BE2C (cell line): ENCODE measurements at regions not wholly inside any gene's neighbourhood (a gene's known extent, or its start where the extent isn't known, plus 50 kb on each side); places are given as distances from the start of the nearest gene placed in this dataset.

Source experiments
- DNase-seq: peaks from one replicate; pipeline ENCODE4 v3.0.0-alpha.2; 2020
- H3K27me3 ChIP-seq: fragments of 250-450 bp; sonication (Bioruptor Pico); 2 replicates; pipeline ENCODE4 v1.5.1; 2020; ENCODE audit warnings: mild to moderate bottlenecking
- H3K36me3 ChIP-seq: fragments of 250-450 bp; sonication (Bioruptor Pico); 2 replicates; pipeline ENCODE4 v1.5.1; 2020; ENCODE audit warnings: mild to moderate bottlenecking
- H3K4me1 ChIP-seq: fragments of 250-450 bp; sonication (Bioruptor Pico); 2 replicates; pipeline ENCODE4 v1.5.1; 2020
- H3K4me3 ChIP-seq: 2 replicates; pipeline ENCODE4 v1.5.1; 2011; ENCODE audit warnings: low read depth, low read length
- H3K9me3 ChIP-seq: fragments of 250-450 bp; sonication (Bioruptor Pico); 2 replicates; pipeline ENCODE4 v1.5.1; 2020
- CTCF ChIP-seq: IDR thresholded peaks from 2 replicates; pipeline ENCODE4 v1.5.1; 2012; ENCODE audit warnings: mild to moderate bottlenecking, low read depth, low read length

DNA sequence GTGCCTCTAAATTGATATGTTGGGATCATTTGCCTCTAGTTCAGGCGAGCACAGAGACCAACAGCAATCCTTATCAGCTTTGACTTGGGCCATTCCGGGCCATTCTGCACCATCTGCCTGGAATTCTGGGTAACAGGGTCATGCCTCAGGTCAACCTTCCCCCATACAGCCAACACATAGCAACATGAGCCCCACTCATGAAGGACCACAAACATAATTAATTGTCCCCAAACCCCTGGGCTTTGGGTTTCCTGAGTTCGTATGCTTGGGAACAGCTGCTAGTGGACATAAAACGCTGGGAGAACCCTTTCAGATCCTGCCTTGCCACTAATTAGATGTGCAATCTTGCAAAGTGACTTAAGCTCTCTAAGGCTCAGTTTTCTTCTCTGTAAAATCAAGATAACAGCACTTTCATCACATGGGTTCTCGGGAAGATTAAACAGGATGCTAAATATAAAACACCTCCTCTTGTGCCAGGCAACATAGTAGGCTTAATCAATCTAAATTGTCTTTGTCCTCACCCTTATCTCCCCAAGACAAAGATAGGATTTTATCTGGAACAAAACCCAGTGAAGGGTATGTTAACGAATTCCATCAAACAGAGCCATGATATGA, 426.5 kb downstream of the CD83 start:
- no peak for TF ChIP-seq CTCF
- no peaks in the 10 kb centered on the region for H3K36me3 ChIP-seq
- no peaks in the 10 kb centered on the region for H3K9me3 ChIP-seq
- no peaks in the 10 kb centered on the region for H3K27me3 ChIP-seq
- DNase-seq: no peak
- H3K4me3 ChIP-seq: no peak overlapping the region
- H3K4me1 ChIP-seq: peaks cover 9% of the 10 kb centered on the region

- Histone ChIP-seq H3K4me3 (no peak overlapping the region), H3K27me3 (no peaks in the 10 kb centered on the region), H3K9me3 (no peaks in the 10 kb centered on the region), H3K36me3 (no peaks in the 10 kb centered on the region), H3K4me1 (peaks cover 9% of the 10 kb centered on the region)
- no peak for TF ChIP-seq CTCF
- no peak for DNase-seq
Measured at GRCh38 chr6:14544666-14545065, 427.1 kb downstream of the CD83 start.

GRCh38 chr6:14545496-14545895, 427.9 kb downstream of the CD83 start:
- Histone ChIP-seq H3K36me3 (no peaks in the 10 kb centered on the region), H3K4me3 (no peak overlapping the region), H3K9me3 (no peaks in the 10 kb centered on the region), H3K4me1 (peaks cover 5% of the 10 kb centered on the region), H3K27me3 (no peaks in the 10 kb centered on the region)
- TF ChIP-seq CTCF: no peak
- DNase-seq: no peak

DNA sequence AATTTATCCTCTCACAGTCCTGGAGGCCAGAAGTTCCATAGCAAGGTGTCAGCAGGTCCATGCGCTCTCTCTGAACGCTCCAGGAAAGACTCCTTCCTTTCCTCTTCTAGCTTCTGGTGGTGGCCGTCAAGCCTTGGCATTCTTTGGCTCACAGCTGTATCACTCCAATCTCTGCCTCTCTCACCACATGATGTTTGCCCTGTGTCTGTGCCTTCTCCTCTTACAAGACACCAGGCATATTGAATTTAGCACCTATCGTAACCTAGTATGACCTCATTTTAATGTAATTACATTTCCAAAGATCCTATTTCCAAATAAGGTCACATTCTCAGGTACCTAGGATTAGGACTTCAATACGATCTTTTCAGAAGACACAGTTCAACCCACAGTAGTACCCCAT, 428.5 kb downstream of the CD83 start:
- Histone ChIP-seq H3K4me1 (no peaks in the 10 kb centered on the region; the same call in 1 of the 2 replicates), H3K36me3 (no peaks in the 10 kb centered on the region), H3K27me3 (no peaks in the 10 kb centered on the region), H3K4me3 (no peak overlapping the region), H3K9me3 (no peaks in the 10 kb centered on the region)
- no peak for TF ChIP-seq CTCF
- no peak for DNase-seq

- H3K4me3 ChIP-seq: no peak overlapping the region
- DNase-seq: no peak
- H3K9me3 ChIP-seq: no peaks in the 10 kb centered on the region
- H3K4me1 ChIP-seq: no peaks in the 10 kb centered on the region
- H3K27me3 ChIP-seq: no peaks in the 10 kb centered on the region
- TF ChIP-seq CTCF: no peak
- no peaks in the 10 kb centered on the region for H3K36me3 ChIP-seq
Measured at GRCh38 chr6:14547284-14547998, 429.9 kb downstream of the CD83 start.

DNA sequence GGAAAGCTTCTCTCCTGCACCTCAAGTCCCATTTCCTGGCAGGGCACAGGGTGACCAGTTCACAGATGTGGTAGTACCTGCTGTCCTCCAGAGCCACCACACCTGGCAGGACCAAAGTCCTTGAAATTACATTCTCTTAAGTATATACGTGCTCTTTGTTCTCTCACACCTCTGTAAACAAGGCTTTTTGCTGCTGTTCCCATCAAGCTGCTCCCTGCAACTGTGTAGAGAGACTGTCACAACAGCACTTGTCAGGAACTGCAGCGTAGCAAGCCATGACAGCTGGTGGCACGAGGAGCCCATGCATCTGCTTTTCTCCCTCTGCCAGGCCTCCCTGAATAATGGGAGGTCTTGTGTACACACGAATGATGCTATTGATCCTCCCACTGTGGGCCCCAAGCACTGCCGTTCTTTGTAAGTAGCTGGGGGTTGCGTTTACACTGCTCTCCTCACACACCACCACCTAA, 431.8 kb downstream of the CD83 start:
- no peaks in the 10 kb centered on the region for H3K4me1 ChIP-seq
- H3K27me3 ChIP-seq: no peaks in the 10 kb centered on the region
- no peaks in the 10 kb centered on the region for H3K36me3 ChIP-seq
- no peak overlapping the region for H3K4me3 ChIP-seq
- TF ChIP-seq CTCF: no peak
- H3K9me3 ChIP-seq: no peaks in the 10 kb centered on the region
- no peak for DNase-seq
